Hematopoietic multipotent progenitor cell treated with erythropoietin and hydrocortisone succinate and interleukin-3 and kit ligand, for 8 days (in vitro differentiated cells): ENCODE measurements at regions not wholly inside any gene's neighbourhood (a gene's known extent, or its start where the extent isn't known, plus 50 kb on each side); places are given as distances from the start of the nearest gene placed in this dataset.
"Not testable (repeated sequence)": the region's sequence is repeated elsewhere in the genome, so short reads cannot be mapped to it uniquely, and the experiment has no call there.

ENCODE experiments used
- DNase-seq: peaks from one replicate; pipeline ENCODE4 v3.0.0-alpha.2; 2015

GRCh38 chr5:85556464-85556863 lies 1061.3 kb upstream of the COX7C start:
- no peak for DNase-seq

GRCh38 chr5:85576666-85577065 lies 1041.1 kb upstream of the COX7C start:
- DNase-seq = no peak

GRCh38 chr5:85587806-85588205 lies 1029.9 kb upstream of the COX7C start:
- DNase-seq = not testable (repeated sequence)

GRCh38 chr5:85588268-85588667 lies 1029.5 kb upstream of the COX7C start:
- not testable (repeated sequence) for DNase-seq

- DNase-seq = no peak
Observed at GRCh38 chr5:85590764-85591163, 1027.0 kb upstream of the COX7C start.

GRCh38 chr5:85591311-85591710 lies 1026.4 kb upstream of the COX7C start:
- no peak for DNase-seq

GRCh38 chr5:85602843-85603242 lies 1014.9 kb upstream of the COX7C start:
- DNase-seq = no peak

GRCh38 chr5:85604378-85604777 lies 1013.4 kb upstream of the COX7C start:
- DNase-seq = no peak

- DNase-seq = no peak
Observed at GRCh38 chr5:85604786-85605185, 1013.0 kb upstream of the COX7C start.

- DNase-seq = no peak
Observed at GRCh38 chr5:85605381-85605780, 1012.4 kb upstream of the COX7C start.

- DNase-seq = no peak
Observed at GRCh38 chr5:85614489-85614888, 1003.3 kb upstream of the COX7C start.

GRCh38 chr5:85621668-85622067 lies 996.1 kb upstream of the COX7C start:
- DNase-seq = no peak

GRCh38 chr5:85628153-85628552 lies 989.6 kb upstream of the COX7C start:
- DNase-seq = no peak

GRCh38 chr5:85638495-85639125 lies 979.1 kb upstream of the COX7C start:
- not testable (repeated sequence) for DNase-seq

- DNase-seq = no peak
Observed at GRCh38 chr5:85646036-85646435, 971.7 kb upstream of the COX7C start.

- no peak for DNase-seq
Observed at GRCh38 chr5:85646641-85647040, 971.1 kb upstream of the COX7C start.

GRCh38 chr5:85647349-85648127 lies 970.2 kb upstream of the COX7C start:
- no peak for DNase-seq

- no peak for DNase-seq
Observed at GRCh38 chr5:85648495-85648894, 969.2 kb upstream of the COX7C start.

- no peak for DNase-seq
Observed at GRCh38 chr5:85651731-85652130, 966.0 kb upstream of the COX7C start.

GRCh38 chr5:85654144-85654543 lies 963.6 kb upstream of the COX7C start:
- DNase-seq = not testable (repeated sequence)

GRCh38 chr5:85656050-85656449 lies 961.7 kb upstream of the COX7C start:
- no peak for DNase-seq

- not testable (repeated sequence) for DNase-seq
Observed at GRCh38 chr5:85657328-85657727, 960.4 kb upstream of the COX7C start.

GRCh38 chr5:85662969-85663707 lies 954.6 kb upstream of the COX7C start:
- not testable (repeated sequence) for DNase-seq

- DNase-seq = no peak
Observed at GRCh38 chr5:85663708-85664031, 954.1 kb upstream of the COX7C start.
